Natural killer cell (primary cell): ENCODE measurements at regions not wholly inside any gene's neighbourhood (a gene's known extent, or its start where the extent isn't known, plus 50 kb on each side); places are given as distances from the start of the nearest gene placed in this dataset.

ENCODE experiments used
- ATAC-seq, 3 donors: fragments of 150-1000 bp in 2 of 3; fragments of 200-7000 bp in 1 of 3; cut with Tn5 transposase; 1 replicate in 1 of 3; 2 replicates in 2 of 3; pipeline ENCODE4 v1.10.0; 2021; ENCODE audit warnings: mild to moderate bottlenecking in 2 of 3, moderate library complexity in 2 of 3
- DNase-seq, 2 donors: peaks; one replicate each; pipeline versions ENCODE4 v3.0.0 to v3.0.0-alpha.2; 2013 to 2021; ENCODE audit warnings: mixed read lengths in 1 of 2
- H3K27ac ChIP-seq: one replicate; pipeline ENCODE4 v1.5.1; 2013; ENCODE audit warnings: mild to moderate bottlenecking, low read length
- H3K27me3 ChIP-seq: one replicate; pipeline ENCODE4 v1.6.1; 2013; ENCODE audit warnings: low read length; ENCODE audit not compliant: control insufficient read depth, insufficient read depth
- H3K36me3 ChIP-seq: one replicate; pipeline ENCODE4 v1.6.1; 2013; ENCODE audit warnings: low read length; ENCODE audit not compliant: control insufficient read depth, insufficient read depth
- H3K4me1 ChIP-seq: one replicate; pipeline ENCODE4 v1.6.1; 2013; ENCODE audit warnings: low read length; ENCODE audit not compliant: control insufficient read depth, insufficient read depth
- H3K4me3 ChIP-seq: one replicate; pipeline ENCODE4 v1.5.1; 2013; ENCODE audit warnings: low read length
- H3K9me3 ChIP-seq: one replicate; pipeline ENCODE4 v1.6.1; 2013; ENCODE audit warnings: low read length; ENCODE audit not compliant: control insufficient read depth, insufficient read depth
- H3K27ac Mint-ChIP-seq, 2 donors: one replicate each; pipeline ENCODE4 v1.8.0; 2022; ENCODE audit warnings: mild to moderate bottlenecking in 2 of 2, mixed read lengths in 2 of 2, moderate library complexity in 1 of 2
- H3K27me3 Mint-ChIP-seq, 2 donors: one replicate each; pipeline ENCODE4 v1.8.0; 2022; ENCODE audit warnings: low read depth in 2 of 2, mixed read lengths in 2 of 2
- H3K36me3 Mint-ChIP-seq: one replicate; pipeline ENCODE4 v1.8.0; 2022; ENCODE audit warnings: mixed read lengths
- H3K4me1 Mint-ChIP-seq, 2 donors: one replicate each; pipeline ENCODE4 v1.8.0; 2022; ENCODE audit warnings: mixed read lengths in 2 of 2
- H3K4me3 Mint-ChIP-seq: one replicate; pipeline ENCODE4 v1.8.0; 2022; ENCODE audit warnings: mild to moderate bottlenecking, moderate library complexity, mixed read lengths
- H3K9me3 Mint-ChIP-seq, 2 donors: one replicate each; pipeline ENCODE4 v1.8.0; 2022; ENCODE audit warnings: mixed read lengths in 2 of 2
- CTCF ChIP-seq: fragments of 200-600 bp; IDR thresholded peaks from one replicate; pipeline ENCODE4 v1.8.0; 2022; ENCODE audit warnings: antibody characterized with exemption
- WGBS: methylation state at CpG from one replicate; pipeline ENCODE4 v1.1.7; 2013; ENCODE audit warnings: missing lambda C conversion rate; ENCODE audit not compliant: insufficient coverage; 5-methylcytosine and 5-hydroxymethylcytosine counted together
- intact Hi-C: fragments of 100-400 bp; cut with micrococcal nuclease; formaldehyde crosslinking; loops from one replicate; pipeline ENCODE4 v1.14.2; 2022

DNA sequence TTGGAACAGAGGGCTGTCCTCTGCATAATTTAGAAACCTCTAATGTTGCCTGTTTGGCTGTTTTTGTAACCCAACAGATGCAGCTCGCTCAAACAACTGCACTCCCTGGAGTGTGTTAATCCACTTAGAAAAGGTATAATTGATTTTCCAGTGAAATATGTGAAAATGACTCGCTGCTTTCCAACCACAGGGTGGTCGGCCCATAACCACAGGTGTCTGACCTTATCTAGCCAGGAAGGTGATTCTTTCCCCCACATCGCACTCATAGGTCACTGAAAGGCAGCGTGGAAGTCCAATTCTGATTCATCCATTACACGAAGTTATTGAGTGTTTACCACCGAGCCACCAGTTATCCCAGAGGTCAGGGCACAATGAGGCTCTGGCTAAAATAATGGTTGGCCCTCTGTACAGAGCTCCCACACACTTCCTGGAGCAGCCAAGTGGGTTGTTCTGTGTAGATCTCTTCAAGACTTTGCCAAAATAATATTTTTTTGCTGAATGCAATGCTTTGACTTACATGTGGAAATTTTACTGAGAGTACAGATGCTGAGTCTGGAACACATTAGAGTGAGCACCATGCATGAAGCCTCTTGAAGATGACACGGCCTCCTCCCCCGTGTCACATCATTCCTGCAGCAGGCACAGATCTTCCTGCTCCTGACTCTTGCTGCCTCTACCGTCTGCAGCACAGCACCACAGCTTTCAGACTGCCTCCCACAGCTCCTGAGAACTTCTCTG lies 396.2 kb downstream of the ZNF516 start:
- ATAC-seq (no peak), DNase-seq (no peak)
- H3K27ac Mint-ChIP-seq: no peak overlapping the region
- H3K4me1 ChIP-seq: no peaks in the 10 kb centered on the region
- no peaks in the 10 kb centered on the region for H3K4me1 Mint-ChIP-seq
- H3K27me3 Mint-ChIP-seq: peaks cover 0 to 2% of the 10 kb centered on the region in 2 donors
- H3K27ac ChIP-seq: no peak overlapping the region
- TF ChIP-seq CTCF: no peak
- peaks cover 6 to 8% of the 10 kb centered on the region in 2 donors for H3K9me3 Mint-ChIP-seq
- H3K4me3 ChIP-seq: no peak overlapping the region
- peaks cover 2% of the 10 kb centered on the region for H3K9me3 ChIP-seq
- no peaks in the 10 kb centered on the region for H3K36me3 ChIP-seq
- no peak overlapping the region for H3K4me3 Mint-ChIP-seq
- WGBS: 75% methylated on average over 10 of the region's 10 CpGs
- no peaks in the 10 kb centered on the region for H3K36me3 Mint-ChIP-seq
- H3K27me3 ChIP-seq: no peaks in the 10 kb centered on the region
- intact Hi-C loops: no loop called here

DNA sequence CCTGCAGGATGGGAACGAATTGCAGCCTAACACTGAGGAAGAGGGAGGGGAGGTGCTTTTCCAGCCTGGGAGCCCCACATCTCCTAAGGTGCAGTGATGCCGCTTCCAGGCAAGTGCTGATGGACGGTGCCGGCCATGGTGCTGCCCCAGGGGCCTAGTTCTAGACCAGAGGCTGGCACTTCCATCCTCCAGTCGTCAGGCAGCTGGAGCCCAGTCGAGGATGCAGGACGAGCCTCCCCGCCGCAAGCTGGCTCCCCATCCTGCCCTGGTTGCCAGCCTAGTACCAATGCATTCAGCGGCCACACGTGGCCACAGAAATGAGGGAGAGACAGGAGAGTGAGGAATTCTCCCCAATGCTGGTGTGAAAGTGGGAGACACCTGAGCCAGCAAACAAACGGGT lies 413.5 kb downstream of the ZNF516 start:
- TF ChIP-seq CTCF: no peak
- H3K36me3 Mint-ChIP-seq: no peaks in the 10 kb centered on the region
- no peak overlapping the region for H3K4me3 Mint-ChIP-seq
- H3K27ac ChIP-seq: no peak overlapping the region
- no peaks in the 10 kb centered on the region for H3K4me1 ChIP-seq
- WGBS: 82% methylated on average over 12 of the region's 12 CpGs
- H3K4me3 ChIP-seq: no peak overlapping the region
- H3K27me3 Mint-ChIP-seq: no peaks in the 10 kb centered on the region
- ATAC-seq (no peak), DNase-seq (no peak)
- H3K27ac Mint-ChIP-seq: no peak overlapping the region
- H3K9me3 ChIP-seq: no peaks in the 10 kb centered on the region
- no peaks in the 10 kb centered on the region for H3K27me3 ChIP-seq
- no peaks in the 10 kb centered on the region for H3K36me3 ChIP-seq
- intact Hi-C loops: no loop called here
- H3K4me1 Mint-ChIP-seq: no peaks in the 10 kb centered on the region
- H3K9me3 Mint-ChIP-seq: peaks cover 0 to 3% of the 10 kb centered on the region in 2 donors

- H3K9me3 ChIP-seq: no peaks in the 10 kb centered on the region
- DNase-seq: no peak
- no peak overlapping the region for H3K4me3 ChIP-seq
- Mint-ChIP-seq H3K36me3 (no peaks in the 10 kb centered on the region), H3K4me1 (no peaks in the 10 kb centered on the region), H3K4me3 (no peak overlapping the region), H3K9me3 (no peaks in the 10 kb centered on the region), H3K27me3 (peaks cover 0 to 2% of the 10 kb centered on the region in 2 donors), H3K27ac (no peak overlapping the region)
- H3K27ac ChIP-seq: no peak overlapping the region
- no peak for TF ChIP-seq CTCF
- intact Hi-C loops: no loop called here
- ATAC-seq: no peak
- H3K4me1 ChIP-seq: no peaks in the 10 kb centered on the region
- H3K27me3 ChIP-seq: no peaks in the 10 kb centered on the region
- no peaks in the 10 kb centered on the region for H3K36me3 ChIP-seq
- 94% methylated on average over 9 of the region's 9 CpGs for WGBS
Measured at GRCh38 chr18:76080430-76080829, 414.6 kb downstream of the ZNF516 start.

- TF ChIP-seq CTCF: no peak
- Histone ChIP-seq H3K27ac (no peak overlapping the region), H3K4me3 (no peak overlapping the region), H3K9me3 (no peaks in the 10 kb centered on the region), H3K36me3 (no peaks in the 10 kb centered on the region), H3K27me3 (no peaks in the 10 kb centered on the region), H3K4me1 (no peaks in the 10 kb centered on the region)
- WGBS: 85% methylated on average over 4 of the region's 4 CpGs
- Mint-ChIP-seq H3K27me3 (peaks cover 2 to 13% of the 10 kb centered on the region in 2 donors), H3K9me3 (peaks cover 0 to 7% of the 10 kb centered on the region in 2 donors), H3K36me3 (no peaks in the 10 kb centered on the region), H3K27ac (no peak overlapping the region), H3K4me3 (no peak overlapping the region), H3K4me1 (no peaks in the 10 kb centered on the region)
- ATAC-seq (no peak), DNase-seq (no peak)
- intact Hi-C loops: no loop called here
Measured at GRCh38 chr18:76075777-76076176, 419.3 kb downstream of the ZNF516 start.
